ENCODE measurements at regions not wholly inside any gene's neighbourhood (a gene's known extent, or its start where the extent isn't known, plus 50 kb on each side); places are given as distances from the start of the nearest gene placed in this dataset.

DNA sequence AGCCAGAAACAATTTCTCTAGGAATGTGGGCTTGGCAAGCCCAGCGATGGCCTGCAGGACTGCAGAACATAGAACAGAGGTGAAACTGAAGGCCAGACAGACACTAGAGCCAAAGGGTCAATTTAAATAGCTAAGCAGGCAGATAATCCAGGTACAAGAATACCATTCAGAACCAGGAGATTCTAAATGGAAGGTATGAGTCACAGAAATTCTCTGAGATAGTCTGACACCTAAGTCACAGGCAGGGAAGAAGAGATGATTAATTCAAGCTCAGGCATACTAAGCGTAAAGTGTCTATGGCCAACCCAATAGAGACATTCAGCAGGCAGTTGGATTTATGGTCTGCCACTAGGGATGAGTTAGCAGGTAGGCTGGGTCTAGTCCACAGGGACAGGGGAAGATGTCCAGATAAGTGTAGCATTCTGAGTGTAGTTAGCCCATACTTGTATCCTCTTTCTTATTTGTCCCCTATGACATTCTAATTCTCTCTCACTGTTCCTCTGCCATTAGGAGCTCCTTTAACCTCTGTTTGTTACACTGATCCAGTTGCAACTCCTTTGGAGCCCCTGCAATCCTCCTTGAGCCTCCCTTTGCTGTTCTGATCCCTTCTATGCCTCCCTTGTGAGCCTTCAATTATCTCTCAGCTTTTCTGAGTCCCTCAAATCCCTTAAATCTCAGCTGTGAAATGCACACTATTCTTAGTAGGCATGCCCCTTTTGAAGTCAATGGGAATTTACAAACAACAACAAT lies 383.8 kb downstream of the LMO4 start:
- no peak for DNase-seq (ENCODE audit: low spot score)
- H3K9ac ChIP-seq (ENCODE audit: low read depth in 1 of 2, low read length in 2 of 2): no peak overlapping the region
- no peaks in the 10 kb centered on the region for H3K36me3 ChIP-seq (ENCODE audit: control insufficient read depth in 4 of 4, insufficient read depth in 3 of 4, low read depth in 1 of 4, low read length in 3 of 4)
- 49% methylated on average over 2 of the region's 2 CpGs for WGBS
- H3K9me3 ChIP-seq (ENCODE audit: control insufficient read depth in 4 of 4, low read length in 3 of 4): no peaks in the 10 kb centered on the region
- no peak overlapping the region for H3K4me3 ChIP-seq (ENCODE audit: low read depth in 1 of 3, low read length in 3 of 3)
- no peaks in the 10 kb centered on the region for H3K4me1 ChIP-seq (ENCODE audit: control insufficient read depth in 4 of 4, insufficient read depth in 4 of 4, low read length in 3 of 4)
- no peak for TF ChIP-seq FOXA1 (IDR thresholded peaks at IDR 0.05)
- no peak for TF ChIP-seq RXRA (IDR thresholded peaks at IDR 0.05)
- TF ChIP-seq, protein P1, sequence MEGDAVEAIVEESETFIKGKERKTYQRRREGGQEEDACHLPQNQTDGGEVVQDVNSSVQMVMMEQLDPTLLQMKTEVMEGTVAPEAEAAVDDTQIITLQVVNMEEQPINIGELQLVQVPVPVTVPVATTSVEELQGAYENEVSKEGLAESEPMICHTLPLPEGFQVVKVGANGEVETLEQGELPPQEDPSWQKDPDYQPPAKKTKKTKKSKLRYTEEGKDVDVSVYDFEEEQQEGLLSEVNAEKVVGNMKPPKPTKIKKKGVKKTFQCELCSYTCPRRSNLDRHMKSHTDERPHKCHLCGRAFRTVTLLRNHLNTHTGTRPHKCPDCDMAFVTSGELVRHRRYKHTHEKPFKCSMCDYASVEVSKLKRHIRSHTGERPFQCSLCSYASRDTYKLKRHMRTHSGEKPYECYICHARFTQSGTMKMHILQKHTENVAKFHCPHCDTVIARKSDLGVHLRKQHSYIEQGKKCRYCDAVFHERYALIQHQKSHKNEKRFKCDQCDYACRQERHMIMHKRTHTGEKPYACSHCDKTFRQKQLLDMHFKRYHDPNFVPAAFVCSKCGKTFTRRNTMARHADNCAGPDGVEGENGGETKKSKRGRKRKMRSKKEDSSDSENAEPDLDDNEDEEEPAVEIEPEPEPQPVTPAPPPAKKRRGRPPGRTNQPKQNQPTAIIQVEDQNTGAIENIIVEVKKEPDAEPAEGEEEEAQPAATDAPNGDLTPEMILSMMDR (IDR thresholded peaks at IDR 0.05; ENCODE audit: low read depth, low read length, missing input control): no peak
- no peak for TF ChIP-seq SP1 (IDR thresholded peaks at IDR 0.05)
- TF ChIP-seq YY1 (IDR thresholded peaks at IDR 0.05): no peak
- TF ChIP-seq HNF4A (conservative IDR thresholded peaks at IDR 0.05): no peak
- TF ChIP-seq, protein P2, sequence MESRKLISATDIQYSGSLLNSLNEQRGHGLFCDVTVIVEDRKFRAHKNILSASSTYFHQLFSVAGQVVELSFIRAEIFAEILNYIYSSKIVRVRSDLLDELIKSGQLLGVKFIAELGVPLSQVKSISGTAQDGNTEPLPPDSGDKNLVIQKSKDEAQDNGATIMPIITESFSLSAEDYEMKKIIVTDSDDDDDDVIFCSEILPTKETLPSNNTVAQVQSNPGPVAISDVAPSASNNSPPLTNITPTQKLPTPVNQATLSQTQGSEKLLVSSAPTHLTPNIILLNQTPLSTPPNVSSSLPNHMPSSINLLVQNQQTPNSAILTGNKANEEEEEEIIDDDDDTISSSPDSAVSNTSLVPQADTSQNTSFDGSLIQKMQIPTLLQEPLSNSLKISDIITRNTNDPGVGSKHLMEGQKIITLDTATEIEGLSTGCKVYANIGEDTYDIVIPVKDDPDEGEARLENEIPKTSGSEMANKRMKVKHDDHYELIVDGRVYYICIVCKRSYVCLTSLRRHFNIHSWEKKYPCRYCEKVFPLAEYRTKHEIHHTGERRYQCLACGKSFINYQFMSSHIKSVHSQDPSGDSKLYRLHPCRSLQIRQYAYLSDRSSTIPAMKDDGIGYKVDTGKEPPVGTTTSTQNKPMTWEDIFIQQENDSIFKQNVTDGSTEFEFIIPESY (IDR thresholded peaks at IDR 0.05): no peak
- TF ChIP-seq, protein P3, sequence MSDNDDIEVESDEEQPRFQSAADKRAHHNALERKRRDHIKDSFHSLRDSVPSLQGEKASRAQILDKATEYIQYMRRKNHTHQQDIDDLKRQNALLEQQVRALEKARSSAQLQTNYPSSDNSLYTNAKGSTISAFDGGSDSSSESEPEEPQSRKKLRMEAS (IDR thresholded peaks at IDR 0.05): no peak
- no peak for TF ChIP-seq TAF1 (conservative IDR thresholded peaks at IDR 0.05)
- no peak for TF ChIP-seq RAD21 (IDR thresholded peaks at IDR 0.05)
- TF ChIP-seq, protein P4, sequence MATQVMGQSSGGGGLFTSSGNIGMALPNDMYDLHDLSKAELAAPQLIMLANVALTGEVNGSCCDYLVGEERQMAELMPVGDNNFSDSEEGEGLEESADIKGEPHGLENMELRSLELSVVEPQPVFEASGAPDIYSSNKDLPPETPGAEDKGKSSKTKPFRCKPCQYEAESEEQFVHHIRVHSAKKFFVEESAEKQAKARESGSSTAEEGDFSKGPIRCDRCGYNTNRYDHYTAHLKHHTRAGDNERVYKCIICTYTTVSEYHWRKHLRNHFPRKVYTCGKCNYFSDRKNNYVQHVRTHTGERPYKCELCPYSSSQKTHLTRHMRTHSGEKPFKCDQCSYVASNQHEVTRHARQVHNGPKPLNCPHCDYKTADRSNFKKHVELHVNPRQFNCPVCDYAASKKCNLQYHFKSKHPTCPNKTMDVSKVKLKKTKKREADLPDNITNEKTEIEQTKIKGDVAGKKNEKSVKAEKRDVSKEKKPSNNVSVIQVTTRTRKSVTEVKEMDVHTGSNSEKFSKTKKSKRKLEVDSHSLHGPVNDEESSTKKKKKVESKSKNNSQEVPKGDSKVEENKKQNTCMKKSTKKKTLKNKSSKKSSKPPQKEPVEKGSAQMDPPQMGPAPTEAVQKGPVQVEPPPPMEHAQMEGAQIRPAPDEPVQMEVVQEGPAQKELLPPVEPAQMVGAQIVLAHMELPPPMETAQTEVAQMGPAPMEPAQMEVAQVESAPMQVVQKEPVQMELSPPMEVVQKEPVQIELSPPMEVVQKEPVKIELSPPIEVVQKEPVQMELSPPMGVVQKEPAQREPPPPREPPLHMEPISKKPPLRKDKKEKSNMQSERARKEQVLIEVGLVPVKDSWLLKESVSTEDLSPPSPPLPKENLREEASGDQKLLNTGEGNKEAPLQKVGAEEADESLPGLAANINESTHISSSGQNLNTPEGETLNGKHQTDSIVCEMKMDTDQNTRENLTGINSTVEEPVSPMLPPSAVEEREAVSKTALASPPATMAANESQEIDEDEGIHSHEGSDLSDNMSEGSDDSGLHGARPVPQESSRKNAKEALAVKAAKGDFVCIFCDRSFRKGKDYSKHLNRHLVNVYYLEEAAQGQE (IDR thresholded peaks at IDR 0.05): no peak
- no peaks in the 10 kb centered on the region for H3K27me3 ChIP-seq (ENCODE audit: control insufficient read depth in 4 of 4, insufficient read depth in 4 of 4, low read length in 3 of 4)
- H3K27ac ChIP-seq (ENCODE audit: low read depth in 1 of 2, low read length in 2 of 2): no peak overlapping the region

DNA sequence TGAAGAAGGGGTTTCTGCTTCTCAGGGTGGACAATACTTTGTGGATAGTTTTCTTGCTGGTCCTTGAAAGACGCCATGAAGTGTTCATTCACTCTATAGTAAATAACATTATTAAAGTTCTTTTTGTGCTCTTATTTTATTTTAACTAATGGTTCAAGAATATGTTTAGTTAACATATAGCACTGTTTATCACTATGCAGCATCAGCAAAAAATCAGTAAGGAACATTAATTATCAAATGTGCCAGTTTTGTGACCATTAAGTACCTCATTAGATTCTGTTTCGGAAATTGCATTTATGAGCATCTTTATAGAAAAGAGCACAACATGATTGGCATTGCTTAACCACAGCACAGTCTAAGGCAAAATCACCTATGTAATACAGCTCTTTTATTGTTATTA lies 385.6 kb downstream of the LMO4 start:
- no peak overlapping the region for H3K27ac ChIP-seq (ENCODE audit: low read depth in 1 of 2, low read length in 2 of 2)
- H3K9ac ChIP-seq (ENCODE audit: low read depth in 1 of 2, low read length in 2 of 2): no peak overlapping the region
- no peaks in the 10 kb centered on the region for H3K9me3 ChIP-seq (ENCODE audit: control insufficient read depth in 4 of 4, low read length in 3 of 4)
- no peaks in the 10 kb centered on the region for H3K4me1 ChIP-seq (ENCODE audit: control insufficient read depth in 4 of 4, insufficient read depth in 4 of 4, low read length in 3 of 4)
- no peak overlapping the region for H3K4me3 ChIP-seq (ENCODE audit: low read depth in 1 of 3, low read length in 3 of 3)
- H3K36me3 ChIP-seq (ENCODE audit: control insufficient read depth in 4 of 4, insufficient read depth in 3 of 4, low read depth in 1 of 4, low read length in 3 of 4): no peaks in the 10 kb centered on the region
- 94% methylated on average over 2 of the region's 2 CpGs for WGBS
- DNase-seq (ENCODE audit: low spot score): no peak
- TF ChIP-seq NR2F2 (IDR thresholded peaks at IDR 0.05) (no peak), FOXA2 (IDR thresholded peaks at IDR 0.05) (no peak), FOXA1 (IDR thresholded peaks at IDR 0.05) (no peak), JUND (IDR thresholded peaks at IDR 0.05) (no peak), HNF4A (conservative IDR thresholded peaks at IDR 0.05) (no peak), TAF1 (conservative IDR thresholded peaks at IDR 0.05) (no peak), YY1 (IDR thresholded peaks at IDR 0.05) (no peak)
- no peaks in the 10 kb centered on the region for H3K27me3 ChIP-seq (ENCODE audit: control insufficient read depth in 4 of 4, insufficient read depth in 4 of 4, low read length in 3 of 4)
